Endothelial cell of umbilical vein (primary cell): ENCODE measurements at regions not wholly inside any gene's neighbourhood (a gene's known extent, or its start where the extent isn't known, plus 50 kb on each side); places are given as distances from the start of the nearest gene placed in this dataset.

Experiments
- BruUV-seq: library from RNA; stranded (reverse); fragments of 400-500 nt; replicated peaks from 2 replicates; lab custom pipeline; 2021; lab: Mats Ljungman, UMichigan
- CTCF ChIA-PET: fragments of 300-600, 350-600 bp; sonication (Branson Sonifier 250); formaldehyde crosslinking; loops from one replicate; lab custom pipeline; 2021; ENCODE audit warnings: antibody characterized with exemption, inconsistent platforms; lab: Charles Lee
- POLR2A ChIA-PET: fragments of 300-600, 350-600 bp; sonication (Branson Sonifier 250); formaldehyde crosslinking; loops from one replicate; lab custom pipeline; 2021; ENCODE audit warnings: antibody characterized with exemption, inconsistent platforms; lab: Charles Lee
- DNase-seq: peaks from one replicate; pipeline ENCODE4 v3.0.0-alpha.2; 2011; ENCODE audit warnings: low read depth, low spot score
- FAIRE-seq: peaks from 2 replicates; lab custom pipeline; 2011; peaks lifted over from hg19 to GRCh38; lab: Jason Lieb, UNC
- H2AFZ ChIP-seq: 2 replicates; pipeline ENCODE4 v1.6.0; 2012; ENCODE audit warnings: low read depth, low read length, control low read depth, inconsistent platforms
- H3K27ac ChIP-seq: 2 replicates; pipeline ENCODE4 v1.5.1; 2011; ENCODE audit warnings: low read depth, mild to moderate bottlenecking, control low read depth, low read length, moderate library complexity; ENCODE audit not compliant: insufficient read depth
- H3K27me3 ChIP-seq, 2 experiments: 2 replicates each; pipeline versions ENCODE4 v1.6.0 to v1.6.1; 2011; ENCODE audit warnings: low read length in 2 of 2, mixed read lengths in 1 of 2; ENCODE audit not compliant: control insufficient read depth in 2 of 2, insufficient read depth in 2 of 2
- H3K36me3 ChIP-seq, 2 experiments: 2 replicates in 1 of 2; 3 replicates in 1 of 2; pipeline ENCODE4 v1.5.1; 2011; ENCODE audit warnings: low read length in 2 of 2, mild to moderate bottlenecking in 1 of 2, moderate library complexity in 1 of 2; ENCODE audit not compliant: control insufficient read depth in 2 of 2, insufficient read depth in 2 of 2; ENCODE audit errors: extremely low read depth in 1 of 2
- H3K4me1 ChIP-seq: 3 replicates; pipeline ENCODE4 v1.5.1; 2011; ENCODE audit warnings: mild to moderate bottlenecking, low read length; ENCODE audit not compliant: control insufficient read depth, insufficient read depth; ENCODE audit errors: extremely low read depth
- H3K4me2 ChIP-seq: 2 replicates; pipeline ENCODE4 v1.6.1; 2011; ENCODE audit warnings: low read length, control low read depth, mixed read lengths; ENCODE audit not compliant: insufficient read depth
- H3K4me3 ChIP-seq, 3 experiments: fragments of 200-600 bp in 1 of 3; sonication (generic), shearing (Covaris generic) in 1 of 3; replicated peaks in 1 of 3; 2 replicates each; pipeline ENCODE4 v1.5.1; 2011 to 2016; ENCODE audit warnings: control low read depth in 3 of 3, low read length in 3 of 3, mild to moderate bottlenecking in 2 of 3, inconsistent platforms in 1 of 3, low read depth in 1 of 3, moderate library complexity in 1 of 3; ENCODE audit not compliant: insufficient read depth in 1 of 3
- H3K79me2 ChIP-seq: 2 replicates; pipeline ENCODE4 v1.6.0; 2012; ENCODE audit warnings: low read length, inconsistent platforms; ENCODE audit not compliant: control insufficient read depth, insufficient read depth
- H3K9ac ChIP-seq: replicated peaks from 2 replicates; pipeline ENCODE3; 2011; ENCODE audit warnings: low read length, control low read depth; ENCODE audit not compliant: insufficient read depth; ENCODE audit errors: extremely low read depth
- H3K9me1 ChIP-seq: replicated peaks from 3 replicates; pipeline ENCODE4 v1.6.0; 2011; ENCODE audit warnings: mild to moderate bottlenecking, low read length; ENCODE audit not compliant: control insufficient read depth, insufficient read depth; ENCODE audit errors: extremely low read depth
- H3K9me3 ChIP-seq: replicated peaks from 2 replicates; pipeline ENCODE4 v1.5.1; 2012; ENCODE audit warnings: low read length, inconsistent platforms; ENCODE audit not compliant: control insufficient read depth, insufficient read depth
- H4K20me1 ChIP-seq: replicated peaks from 2 replicates; pipeline ENCODE3; 2011; ENCODE audit warnings: mild to moderate bottlenecking, low read length; ENCODE audit not compliant: control insufficient read depth, insufficient read depth; ENCODE audit errors: extremely low read depth
- EZH2 ChIP-seq: IDR thresholded peaks from 2 replicates; pipeline ENCODE4 v1.6.1; 2012; ENCODE audit warnings: borderline replicate concordance, low read depth, mild to moderate bottlenecking, moderate library complexity, low read length, inconsistent platforms; ENCODE audit not compliant: severe bottlenecking
- FOS ChIP-seq: IDR thresholded peaks from 2 replicates; pipeline ENCODE4 v1.6.1; 2011; ENCODE audit warnings: mild to moderate bottlenecking, low read length, moderate library complexity, borderline replicate concordance; ENCODE audit not compliant: insufficient read depth
- GATA2 ChIP-seq: IDR thresholded peaks from 2 replicates; pipeline ENCODE4 v1.7.0; 2011; ENCODE audit warnings: low read depth, mild to moderate bottlenecking, moderate library complexity, mixed read lengths, low read length; ENCODE audit not compliant: insufficient read length, insufficient read depth
- JUN ChIP-seq: IDR thresholded peaks from 2 replicates; pipeline ENCODE4 v1.6.1; 2011; ENCODE audit warnings: borderline replicate concordance, low read depth; ENCODE audit not compliant: insufficient read length, insufficient read depth
- MYC ChIP-seq: IDR thresholded peaks from one replicate; pipeline ENCODE4 v1.6.1; 2011; ENCODE audit warnings: mild to moderate bottlenecking, low read depth, low read length
- POLR2A ChIP-seq: IDR thresholded peaks from 2 replicates; pipeline ENCODE4 v1.6.1; 2012; ENCODE audit warnings: low read depth, mild to moderate bottlenecking, control low read depth, low read length
- POLR2AphosphoS5 ChIP-seq: IDR thresholded peaks from 2 replicates; pipeline ENCODE4 v1.6.1; 2012; ENCODE audit warnings: low read depth, mild to moderate bottlenecking, control low read depth, low read length, moderate library complexity; ENCODE audit not compliant: insufficient read depth
- dilution Hi-C: fragments of 300-500 bp; cut with MboI; formaldehyde crosslinking; loops from one replicate; pipeline ENCODE4 v1.15.0; 2019; ENCODE audit warnings: low sequenced_read_pairs; ENCODE audit not compliant: extremely low pct_ligation_motif_present
- intact Hi-C: fragments of 100-400 bp; cut with micrococcal nuclease; formaldehyde crosslinking; loops from one replicate; pipeline ENCODE4 v1.10.0; 2022
- TF ChIP-seq, protein P1 (sequence below), 2 donors: IDR thresholded peaks; 1 replicate in 1 of 2; 2 replicates in 1 of 2; pipeline ENCODE4 v1.5.1; 2011; ENCODE audit warnings: low read length in 2 of 2, mild to moderate bottlenecking in 2 of 2, moderate library complexity in 2 of 2, control low read depth in 1 of 2, inconsistent platforms in 1 of 2, low read depth in 1 of 2; ENCODE audit not compliant: insufficient read depth in 1 of 2; ENCODE audit errors: extremely low read depth in 1 of 2
- TF ChIP-seq, protein P2 (sequence below): IDR thresholded peaks from 2 replicates; pipeline ENCODE4 v1.6.1; 2011; ENCODE audit not compliant: insufficient read depth, insufficient read length

DNA sequence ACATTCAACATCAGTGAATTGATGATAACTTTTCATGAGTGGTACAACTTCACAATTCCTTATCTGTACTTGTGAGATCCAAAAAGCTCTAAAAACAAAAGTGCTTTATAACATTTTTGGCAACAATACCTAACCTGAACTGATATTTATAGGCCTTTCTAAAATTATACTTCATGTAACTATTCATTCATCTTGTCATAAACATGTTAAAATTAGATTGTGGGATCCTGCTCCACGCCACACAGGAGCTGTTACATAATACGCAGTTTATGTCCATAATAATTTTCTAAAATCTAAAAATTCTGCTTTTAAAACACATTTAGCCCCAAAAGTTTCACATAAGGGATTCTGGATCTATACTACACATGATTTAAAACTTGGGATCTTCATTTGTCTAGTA, 908.5 kb upstream of the CHAC2 start:
- H3K27ac ChIP-seq = no peak overlapping the region
- H3K9ac ChIP-seq = no peak overlapping the region
- no TSS peak for BruUV-seq
- POLR2A ChIA-PET = no interaction called here
- FAIRE-seq = no peak
- no peaks in the 10 kb centered on the region for H3K36me3 ChIP-seq
- CTCF ChIA-PET = no interaction called here
- intact Hi-C loops = no loop called here
- H3K4me1 ChIP-seq = no peaks in the 10 kb centered on the region
- no peak for DNase-seq
- H3K4me2 ChIP-seq = no peak overlapping the region
- no peak overlapping the region for H2AFZ ChIP-seq
- H3K27me3 ChIP-seq = no peaks in the 10 kb centered on the region
- TF ChIP-seq JUN (no peak), POLR2A (no peak), POLR2AphosphoS5 (no peak), MYC (no peak), GATA2 (no peak), FOS (no peak), EZH2 (no peak)
- TF ChIP-seq, protein P1, sequence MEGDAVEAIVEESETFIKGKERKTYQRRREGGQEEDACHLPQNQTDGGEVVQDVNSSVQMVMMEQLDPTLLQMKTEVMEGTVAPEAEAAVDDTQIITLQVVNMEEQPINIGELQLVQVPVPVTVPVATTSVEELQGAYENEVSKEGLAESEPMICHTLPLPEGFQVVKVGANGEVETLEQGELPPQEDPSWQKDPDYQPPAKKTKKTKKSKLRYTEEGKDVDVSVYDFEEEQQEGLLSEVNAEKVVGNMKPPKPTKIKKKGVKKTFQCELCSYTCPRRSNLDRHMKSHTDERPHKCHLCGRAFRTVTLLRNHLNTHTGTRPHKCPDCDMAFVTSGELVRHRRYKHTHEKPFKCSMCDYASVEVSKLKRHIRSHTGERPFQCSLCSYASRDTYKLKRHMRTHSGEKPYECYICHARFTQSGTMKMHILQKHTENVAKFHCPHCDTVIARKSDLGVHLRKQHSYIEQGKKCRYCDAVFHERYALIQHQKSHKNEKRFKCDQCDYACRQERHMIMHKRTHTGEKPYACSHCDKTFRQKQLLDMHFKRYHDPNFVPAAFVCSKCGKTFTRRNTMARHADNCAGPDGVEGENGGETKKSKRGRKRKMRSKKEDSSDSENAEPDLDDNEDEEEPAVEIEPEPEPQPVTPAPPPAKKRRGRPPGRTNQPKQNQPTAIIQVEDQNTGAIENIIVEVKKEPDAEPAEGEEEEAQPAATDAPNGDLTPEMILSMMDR (IDR thresholded peaks at IDR 0.05; ENCODE audit: extremely low read depth in 1 of 2, insufficient read depth in 1 of 2, low read depth in 1 of 2, low read length in 2 of 2) = no peak
- TF ChIP-seq, protein P2, sequence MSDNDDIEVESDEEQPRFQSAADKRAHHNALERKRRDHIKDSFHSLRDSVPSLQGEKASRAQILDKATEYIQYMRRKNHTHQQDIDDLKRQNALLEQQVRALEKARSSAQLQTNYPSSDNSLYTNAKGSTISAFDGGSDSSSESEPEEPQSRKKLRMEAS = no peak
- H3K9me1 ChIP-seq = no peaks in the 10 kb centered on the region
- H4K20me1 ChIP-seq = no peaks in the 10 kb centered on the region
- H3K79me2 ChIP-seq = no peaks in the 10 kb centered on the region
- H3K4me3 ChIP-seq = no peak overlapping the region
- no peaks in the 10 kb centered on the region for H3K9me3 ChIP-seq
- dilution Hi-C loops = no loop called here
